NT2/D1 (cell line): ENCODE measurements at regions not wholly inside any gene's neighbourhood (a gene's known extent, or its start where the extent isn't known, plus 50 kb on each side); places are given as distances from the start of the nearest gene placed in this dataset.

ENCODE experiments used
- SUZ12 ChIP-seq: IDR thresholded peaks from 2 replicates; pipeline ENCODE4 v1.6.1; 2011; ENCODE audit not compliant: insufficient read length, insufficient read depth; ENCODE audit errors: extremely low read depth
- YY1 ChIP-seq: IDR thresholded peaks from 2 replicates; pipeline ENCODE4 v1.6.1; 2011; ENCODE audit not compliant: insufficient read length, insufficient read depth
- ZNF274 ChIP-seq: IDR thresholded peaks from 2 replicates; pipeline ENCODE4 v1.6.1; 2011; ENCODE audit warnings: mild to moderate bottlenecking, low read depth, low read length

- no peak for TF ChIP-seq YY1
- TF ChIP-seq ZNF274, result no peak
- TF ChIP-seq SUZ12, result no peak
These were observed 142.9 kb downstream of the TOMM20 start for GRCh38 chr1:234985516-234986294.
